ENCODE measurements at regions not wholly inside any gene's neighbourhood (a gene's known extent, or its start where the extent isn't known, plus 50 kb on each side); places are given as distances from the start of the nearest gene placed in this dataset.

DNA sequence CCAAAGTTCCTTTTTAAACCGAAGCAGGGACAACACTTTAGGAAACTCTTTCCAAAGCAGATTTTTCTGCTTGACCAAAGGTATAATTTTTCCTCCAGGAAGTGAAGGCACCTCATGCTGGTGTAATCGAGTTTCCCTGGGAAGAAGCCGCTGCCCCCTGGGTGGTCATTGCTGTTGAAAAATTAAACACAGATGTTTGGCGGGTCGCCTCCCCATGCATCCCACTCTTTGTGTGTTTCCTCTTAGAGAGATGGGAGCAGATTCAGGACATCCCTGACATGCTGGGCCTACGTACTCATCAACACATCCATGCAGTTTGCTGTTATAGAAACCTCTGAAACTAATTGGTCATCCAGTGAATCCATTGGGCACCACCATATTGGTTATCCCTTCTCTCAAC, 179.2 kb upstream of the HCCS start:
- BruUV-seq (replicated peaks), result no TSS peak
- Mint-ChIP-seq H3K4me3 (ENCODE audit: low read depth, unreplicated experiment) (no peak overlapping the region), H3K27me3 (ENCODE audit: unreplicated experiment) (no peaks in the 10 kb centered on the region), H3K9me3 (ENCODE audit: low read depth, unreplicated experiment) (no peaks in the 10 kb centered on the region), H3K4me1 (ENCODE audit: low read depth, unreplicated experiment) (no peaks in the 10 kb centered on the region), H3K36me3 (ENCODE audit: insufficient read depth, unreplicated experiment) (no peaks in the 10 kb centered on the region), H3K27ac (ENCODE audit: unreplicated experiment) (no peak overlapping the region)
- CTCF ChIA-PET, result no interaction called here
- DNase-seq, result no peak
- intact Hi-C loops (cut with micrococcal nuclease; ENCODE audit: unreplicated experiment), result no loop called here
- TF ChIP-seq, protein P1, sequence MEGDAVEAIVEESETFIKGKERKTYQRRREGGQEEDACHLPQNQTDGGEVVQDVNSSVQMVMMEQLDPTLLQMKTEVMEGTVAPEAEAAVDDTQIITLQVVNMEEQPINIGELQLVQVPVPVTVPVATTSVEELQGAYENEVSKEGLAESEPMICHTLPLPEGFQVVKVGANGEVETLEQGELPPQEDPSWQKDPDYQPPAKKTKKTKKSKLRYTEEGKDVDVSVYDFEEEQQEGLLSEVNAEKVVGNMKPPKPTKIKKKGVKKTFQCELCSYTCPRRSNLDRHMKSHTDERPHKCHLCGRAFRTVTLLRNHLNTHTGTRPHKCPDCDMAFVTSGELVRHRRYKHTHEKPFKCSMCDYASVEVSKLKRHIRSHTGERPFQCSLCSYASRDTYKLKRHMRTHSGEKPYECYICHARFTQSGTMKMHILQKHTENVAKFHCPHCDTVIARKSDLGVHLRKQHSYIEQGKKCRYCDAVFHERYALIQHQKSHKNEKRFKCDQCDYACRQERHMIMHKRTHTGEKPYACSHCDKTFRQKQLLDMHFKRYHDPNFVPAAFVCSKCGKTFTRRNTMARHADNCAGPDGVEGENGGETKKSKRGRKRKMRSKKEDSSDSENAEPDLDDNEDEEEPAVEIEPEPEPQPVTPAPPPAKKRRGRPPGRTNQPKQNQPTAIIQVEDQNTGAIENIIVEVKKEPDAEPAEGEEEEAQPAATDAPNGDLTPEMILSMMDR (IDR thresholded peaks at IDR 0.05; ENCODE audit: unreplicated experiment), result no peak

DNA sequence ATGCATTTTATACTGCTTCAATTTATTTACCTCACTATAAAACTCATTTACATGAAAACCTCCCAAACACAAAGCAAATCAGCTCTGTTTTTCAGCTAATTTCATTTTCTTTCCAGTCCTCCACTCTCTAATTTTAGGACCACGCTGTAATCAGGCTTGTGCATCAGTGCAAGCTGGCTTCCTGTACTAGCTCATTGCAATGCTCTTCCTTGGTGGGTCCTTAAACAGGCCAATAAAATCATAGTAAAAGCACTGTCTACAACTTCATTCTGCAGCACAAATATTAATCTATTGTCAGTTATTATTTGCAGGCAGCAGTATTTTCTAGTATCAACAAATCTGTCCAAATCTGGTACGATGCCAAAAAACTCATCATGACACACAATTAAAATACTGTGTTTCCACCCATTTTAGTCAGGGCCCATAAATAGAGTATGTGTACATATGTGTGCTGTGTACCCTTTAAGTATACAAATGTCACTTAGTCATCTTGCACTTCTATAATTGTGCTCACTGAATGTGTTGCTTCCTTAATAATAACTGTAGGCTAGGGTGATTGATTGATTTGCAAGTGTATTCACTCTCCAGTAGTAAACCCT, 178.2 kb upstream of the HCCS start:
- H3K27ac Mint-ChIP-seq (ENCODE audit: unreplicated experiment), result no peak overlapping the region
- CTCF ChIA-PET, result no interaction called here
- no peak overlapping the region for H3K4me3 Mint-ChIP-seq (ENCODE audit: low read depth, unreplicated experiment)
- H3K27me3 Mint-ChIP-seq (ENCODE audit: unreplicated experiment), result no peaks in the 10 kb centered on the region
- TF ChIP-seq, protein P1 (IDR thresholded peaks at IDR 0.05; ENCODE audit: unreplicated experiment), result no peak
- H3K9me3 Mint-ChIP-seq (ENCODE audit: low read depth, unreplicated experiment), result no peaks in the 10 kb centered on the region
- DNase-seq, result no peak
- no peaks in the 10 kb centered on the region for H3K4me1 Mint-ChIP-seq (ENCODE audit: low read depth, unreplicated experiment)
- no peaks in the 10 kb centered on the region for H3K36me3 Mint-ChIP-seq (ENCODE audit: insufficient read depth, unreplicated experiment)
- intact Hi-C loops (cut with micrococcal nuclease; ENCODE audit: unreplicated experiment), result no loop called here
- BruUV-seq (replicated peaks), result no TSS peak

DNA sequence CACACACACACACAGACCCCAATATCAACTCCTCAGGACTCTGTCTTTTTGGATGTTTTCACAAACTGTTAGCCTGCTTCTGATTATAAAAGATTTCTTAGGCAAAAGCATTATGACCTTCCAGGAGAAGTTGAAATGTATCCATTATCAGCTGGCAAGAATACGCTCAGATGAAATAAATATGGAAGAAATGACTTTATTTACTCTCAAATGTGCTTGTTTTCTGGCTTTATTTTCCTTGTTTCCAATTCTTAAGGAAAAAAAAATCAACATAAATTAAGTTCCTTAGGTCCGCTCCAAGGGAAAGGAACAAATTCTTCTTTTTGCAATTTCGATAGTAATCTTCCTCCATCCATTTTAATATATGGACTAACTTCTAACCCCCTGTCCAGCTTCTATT, 175.6 kb upstream of the HCCS start:
- BruUV-seq (replicated peaks), result no TSS peak

DNA sequence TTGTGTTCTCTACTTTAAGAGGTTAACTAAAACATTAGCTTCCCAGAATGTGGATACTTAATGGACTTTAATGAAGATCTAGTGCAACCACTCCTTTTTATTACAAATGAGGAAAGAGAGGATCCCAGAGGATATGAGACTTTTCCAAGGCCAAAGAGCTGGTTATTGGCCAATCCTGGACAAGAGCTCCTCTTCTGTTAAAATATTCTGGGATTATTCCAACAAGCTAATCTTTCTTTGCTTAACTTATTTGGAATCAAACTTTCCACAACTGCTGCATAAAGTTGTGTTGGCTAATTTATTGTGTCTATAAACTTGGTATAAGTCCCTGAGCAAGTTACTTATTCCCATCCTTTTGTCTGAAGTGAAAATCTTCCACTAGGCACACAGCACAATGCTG, 174.2 kb upstream of the HCCS start:
- TF ChIP-seq, protein P1 (IDR thresholded peaks at IDR 0.05; ENCODE audit: unreplicated experiment), result no peak
- no TSS peak for BruUV-seq (replicated peaks)
- Mint-ChIP-seq H3K27ac (ENCODE audit: unreplicated experiment) (no peak overlapping the region), H3K36me3 (ENCODE audit: insufficient read depth, unreplicated experiment) (no peaks in the 10 kb centered on the region), H3K4me1 (ENCODE audit: low read depth, unreplicated experiment) (peaks cover 11% of the 10 kb centered on the region), H3K4me3 (ENCODE audit: low read depth, unreplicated experiment) (no peak overlapping the region), H3K27me3 (ENCODE audit: unreplicated experiment) (no peaks in the 10 kb centered on the region), H3K9me3 (ENCODE audit: low read depth, unreplicated experiment) (no peaks in the 10 kb centered on the region)
- no peak for DNase-seq
- CTCF ChIA-PET, result no interaction called here
- intact Hi-C loops (cut with micrococcal nuclease; ENCODE audit: unreplicated experiment), result no loop called here

More for the DNA sequence above, 175.6 kb upstream of the HCCS start:
- no peaks in the 10 kb centered on the region for H3K27me3 Mint-ChIP-seq (ENCODE audit: unreplicated experiment)
- CTCF ChIA-PET, result no interaction called here
- intact Hi-C loops (cut with micrococcal nuclease; ENCODE audit: unreplicated experiment), result no loop called here
- no peak overlapping the region for H3K27ac Mint-ChIP-seq (ENCODE audit: unreplicated experiment)
- peaks cover 11% of the 10 kb centered on the region for H3K4me1 Mint-ChIP-seq (ENCODE audit: low read depth, unreplicated experiment)
- TF ChIP-seq, protein P1 (IDR thresholded peaks at IDR 0.05; ENCODE audit: unreplicated experiment), result no peak
- no peaks in the 10 kb centered on the region for H3K36me3 Mint-ChIP-seq (ENCODE audit: insufficient read depth, unreplicated experiment)
- no peak for DNase-seq
- no peaks in the 10 kb centered on the region for H3K9me3 Mint-ChIP-seq (ENCODE audit: low read depth, unreplicated experiment)
- no peak overlapping the region for H3K4me3 Mint-ChIP-seq (ENCODE audit: low read depth, unreplicated experiment)

All from Calu3 (cell line).